Epithelial cell of esophagus (primary cell): ENCODE measurements at regions not wholly inside any gene's neighbourhood (a gene's known extent, or its start where the extent isn't known, plus 50 kb on each side); places are given as distances from the start of the nearest gene placed in this dataset.

ENCODE experiments used
- DNase-seq: peaks from one replicate; pipeline ENCODE4 v3.0.0; 2010; ENCODE audit warnings: low read depth
- H3K4me3 ChIP-seq: 2 replicates; pipeline ENCODE4 v1.5.1; 2011; ENCODE audit warnings: mild to moderate bottlenecking, low read length, control low read depth
- TF ChIP-seq, protein P1 (sequence below): IDR thresholded peaks from 2 replicates; pipeline ENCODE4 v1.5.1; 2011; ENCODE audit warnings: low read depth, mild to moderate bottlenecking, low read length, control low read depth, inconsistent platforms; ENCODE audit not compliant: insufficient read depth; ENCODE audit errors: missing control alignments

DNA sequence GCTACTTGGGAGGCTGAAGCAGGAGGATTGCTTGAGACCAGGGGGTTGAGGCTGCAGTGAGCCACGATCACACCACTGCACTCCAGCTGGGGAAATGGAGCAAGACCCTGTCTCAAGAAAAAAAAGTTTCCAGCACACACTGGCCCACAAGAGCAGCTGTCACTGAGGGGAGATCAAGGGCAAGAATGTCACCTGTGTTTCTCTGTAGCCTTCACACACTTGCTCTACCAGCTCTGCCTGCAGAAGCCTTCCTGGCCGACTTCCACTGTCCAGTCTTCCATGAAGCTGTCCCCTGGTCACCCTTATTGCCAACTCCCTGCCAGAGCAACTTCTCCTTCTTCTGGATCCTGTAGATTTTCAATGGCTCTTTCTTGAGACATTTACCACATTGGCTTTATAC lies 158.0 kb downstream of the KCTD15 start:
- TF ChIP-seq, protein P1, sequence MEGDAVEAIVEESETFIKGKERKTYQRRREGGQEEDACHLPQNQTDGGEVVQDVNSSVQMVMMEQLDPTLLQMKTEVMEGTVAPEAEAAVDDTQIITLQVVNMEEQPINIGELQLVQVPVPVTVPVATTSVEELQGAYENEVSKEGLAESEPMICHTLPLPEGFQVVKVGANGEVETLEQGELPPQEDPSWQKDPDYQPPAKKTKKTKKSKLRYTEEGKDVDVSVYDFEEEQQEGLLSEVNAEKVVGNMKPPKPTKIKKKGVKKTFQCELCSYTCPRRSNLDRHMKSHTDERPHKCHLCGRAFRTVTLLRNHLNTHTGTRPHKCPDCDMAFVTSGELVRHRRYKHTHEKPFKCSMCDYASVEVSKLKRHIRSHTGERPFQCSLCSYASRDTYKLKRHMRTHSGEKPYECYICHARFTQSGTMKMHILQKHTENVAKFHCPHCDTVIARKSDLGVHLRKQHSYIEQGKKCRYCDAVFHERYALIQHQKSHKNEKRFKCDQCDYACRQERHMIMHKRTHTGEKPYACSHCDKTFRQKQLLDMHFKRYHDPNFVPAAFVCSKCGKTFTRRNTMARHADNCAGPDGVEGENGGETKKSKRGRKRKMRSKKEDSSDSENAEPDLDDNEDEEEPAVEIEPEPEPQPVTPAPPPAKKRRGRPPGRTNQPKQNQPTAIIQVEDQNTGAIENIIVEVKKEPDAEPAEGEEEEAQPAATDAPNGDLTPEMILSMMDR = no peak
- H3K4me3 ChIP-seq = no peak overlapping the region
- DNase-seq = no peak

DNA sequence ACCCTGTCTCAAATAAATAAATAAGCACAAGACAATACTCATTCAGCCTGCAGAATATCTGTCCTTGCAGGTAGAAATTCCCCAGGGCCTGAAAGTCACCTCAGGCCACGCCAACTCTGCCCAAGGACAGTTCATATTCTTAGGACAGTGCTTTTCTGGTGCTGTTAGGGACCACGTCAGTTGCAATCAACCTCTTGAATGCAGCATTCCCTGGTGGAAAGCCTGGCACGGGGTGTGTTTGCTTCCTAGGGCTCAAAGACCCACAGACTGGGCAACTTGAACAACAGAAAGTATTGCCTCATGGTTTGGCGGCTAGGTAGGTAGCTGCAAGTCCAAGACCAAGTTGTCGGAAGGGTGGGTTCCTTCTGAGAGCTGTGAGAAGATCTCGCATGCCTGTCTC lies 160.3 kb downstream of the KCTD15 start:
- TF ChIP-seq, protein P1 = no peak
- no peak overlapping the region for H3K4me3 ChIP-seq
- no peak for DNase-seq

DNA sequence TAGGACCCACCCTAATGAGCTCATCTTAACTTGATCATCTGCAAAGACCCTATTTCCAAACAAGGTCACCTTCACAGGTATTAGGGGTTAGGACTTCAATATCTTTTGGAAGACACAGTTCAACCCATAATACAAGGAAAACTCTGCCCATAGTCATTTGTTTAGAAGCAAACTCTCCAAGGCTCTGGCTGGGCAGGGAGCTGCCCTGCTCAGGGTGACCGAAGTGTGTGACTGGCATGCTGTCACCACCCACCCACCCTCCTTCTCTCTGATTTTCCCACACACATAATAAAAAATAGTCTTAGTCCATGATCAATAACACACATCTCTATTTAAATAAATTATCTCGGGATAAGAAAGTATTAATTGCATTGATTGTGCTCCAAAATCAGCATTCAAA lies 161.1 kb downstream of the KCTD15 start:
- TF ChIP-seq, protein P1 = no peak
- H3K4me3 ChIP-seq = no peak overlapping the region
- no peak for DNase-seq

DNA sequence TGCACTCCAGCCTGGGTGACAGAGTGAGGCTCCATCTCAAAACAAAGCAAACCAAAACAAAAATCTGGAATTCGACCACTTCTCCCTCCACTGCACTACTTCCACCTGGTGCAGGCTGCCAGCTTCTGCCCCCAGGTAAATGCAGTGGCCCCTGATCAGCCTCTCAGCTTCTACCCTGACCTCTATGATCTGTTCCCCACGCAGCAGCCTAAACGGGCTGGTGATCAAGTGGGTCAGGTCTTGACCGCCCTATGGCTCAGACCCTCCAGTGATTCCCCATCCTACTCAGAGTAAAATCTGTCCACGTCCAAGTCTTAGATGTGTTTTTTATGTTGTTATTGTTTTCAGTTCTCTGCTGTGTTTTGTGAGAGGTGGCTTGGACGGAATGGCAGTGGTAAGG lies 163.9 kb downstream of the KCTD15 start:
- TF ChIP-seq, protein P1 = no peak

DNA sequence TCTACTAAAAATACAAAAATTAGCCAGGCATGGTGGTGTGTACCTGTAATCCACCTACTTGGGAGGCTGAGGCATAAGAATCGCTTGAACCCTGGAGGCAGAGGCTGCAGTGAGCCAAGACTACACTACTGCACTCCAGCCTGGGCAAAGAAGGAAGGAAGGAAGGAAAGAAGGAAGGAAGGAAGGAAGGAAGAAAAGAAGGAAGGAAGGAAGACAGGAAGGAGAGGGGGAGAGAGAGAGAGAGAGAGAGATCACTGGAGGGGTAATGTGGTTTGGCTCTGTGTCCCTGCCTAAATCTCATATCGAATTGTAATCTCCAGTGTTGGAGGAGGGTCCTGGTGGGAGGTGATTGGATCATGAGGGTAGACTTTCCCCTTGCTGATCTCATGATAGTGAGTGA lies 165.5 kb downstream of the KCTD15 start:
- no peak overlapping the region for H3K4me3 ChIP-seq
- no peak for DNase-seq
- TF ChIP-seq, protein P1 = no peak

More for the DNA sequence above, 163.9 kb downstream of the KCTD15 start:
- no peak overlapping the region for H3K4me3 ChIP-seq
- DNase-seq = no peak

DNA sequence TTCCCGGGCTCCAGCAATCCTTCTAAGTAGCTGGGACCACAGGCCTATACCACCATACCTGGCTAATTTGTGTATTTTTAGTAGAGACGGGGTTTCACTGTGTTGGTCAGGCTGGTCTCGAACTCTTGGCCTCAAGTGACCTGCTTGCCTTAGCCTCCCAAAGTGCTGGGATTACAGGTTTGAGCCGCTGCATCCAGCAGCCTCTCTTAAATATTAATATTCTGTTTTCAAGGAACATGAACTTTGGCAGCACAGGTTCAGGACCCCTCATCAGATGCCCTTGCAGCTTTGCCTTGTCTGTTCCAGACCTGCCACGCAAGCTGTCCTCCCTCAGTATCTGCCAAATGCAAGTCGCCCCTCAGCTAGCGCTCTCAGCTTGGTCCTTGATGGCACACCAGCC lies 166.8 kb downstream of the KCTD15 start:
- TF ChIP-seq, protein P1 = no peak
- DNase-seq = no peak
- no peak overlapping the region for H3K4me3 ChIP-seq

DNA sequence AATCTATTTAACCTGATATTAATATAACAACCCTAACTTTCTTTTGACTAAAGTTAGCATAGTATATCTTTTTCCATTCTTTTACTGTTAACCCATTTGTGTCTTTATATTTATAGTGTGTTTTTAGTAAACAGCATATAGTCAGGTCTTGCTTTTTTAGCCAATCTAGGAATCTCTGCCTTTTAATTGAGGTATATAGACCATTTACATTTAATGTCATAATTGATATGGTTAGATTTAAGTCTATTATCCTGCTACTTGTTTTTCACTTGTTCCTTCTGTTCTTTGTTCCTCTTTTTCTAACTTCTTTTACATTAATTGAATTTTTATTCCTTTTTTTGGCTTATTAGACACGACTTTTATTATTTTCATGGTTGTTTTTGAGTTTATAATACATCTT lies 174.4 kb downstream of the KCTD15 start:
- TF ChIP-seq, protein P1 = no peak
- no peak for DNase-seq
- no peak overlapping the region for H3K4me3 ChIP-seq
